MCF 10A (cell line): ENCODE measurements at regions not wholly inside any gene's neighbourhood (a gene's known extent, or its start where the extent isn't known, plus 50 kb on each side); places are given as distances from the start of the nearest gene placed in this dataset.

Experiments
- BruUV-seq: library from RNA; stranded (reverse); fragments of 400-500 nt; replicated peaks from 2 replicates; lab custom pipeline; 2021; lab: Mats Ljungman, UMichigan
- CTCF ChIA-PET: fragments of 300-600 bp; sonication (Branson Sonifier 250); formaldehyde crosslinking; extraction: SDS; loops from one replicate; lab custom pipeline; 2021; ENCODE audit warnings: antibody characterized with exemption, inconsistent platforms; lab: Yijun Ruan, JAX
- POLR2A ChIA-PET: fragments of 300-600, 350-650 bp; sonication (Branson Sonifier 250); formaldehyde crosslinking; extraction: SDS; loops from one replicate; lab custom pipeline; 2020; ENCODE audit warnings: antibody characterized with exemption, inconsistent platforms; lab: Yijun Ruan, JAX
- DNase-seq: peaks from one replicate; pipeline ENCODE4 v3.0.0-alpha.2; 2018; ENCODE audit not compliant: unreplicated experiment
- H3K27ac Mint-ChIP-seq: one replicate; pipeline ENCODE4 v1.8.0; 2022; ENCODE audit warnings: mild to moderate bottlenecking, low read depth, mixed read lengths; ENCODE audit not compliant: unreplicated experiment
- H3K27me3 Mint-ChIP-seq: one replicate; pipeline ENCODE4 v1.8.0; 2022; ENCODE audit warnings: mixed read lengths; ENCODE audit not compliant: insufficient read depth, unreplicated experiment
- H3K36me3 Mint-ChIP-seq: one replicate; pipeline ENCODE4 v1.8.0; 2022; ENCODE audit warnings: mild to moderate bottlenecking, moderate library complexity, mixed read lengths; ENCODE audit not compliant: insufficient read depth, unreplicated experiment
- H3K4me1 Mint-ChIP-seq: one replicate; pipeline ENCODE4 v1.8.0; 2022; ENCODE audit warnings: mixed read lengths; ENCODE audit not compliant: insufficient read depth, unreplicated experiment
- H3K4me3 Mint-ChIP-seq: one replicate; pipeline ENCODE4 v1.8.0; 2022; ENCODE audit warnings: mild to moderate bottlenecking, moderate library complexity, mixed read lengths; ENCODE audit not compliant: unreplicated experiment
- H3K9me3 Mint-ChIP-seq: one replicate; pipeline ENCODE4 v1.8.0; 2022; ENCODE audit warnings: mixed read lengths; ENCODE audit not compliant: unreplicated experiment
- CTCF ChIP-seq: fragments of 200-600 bp; IDR thresholded peaks from one replicate; pipeline ENCODE4 v1.8.0; 2022; ENCODE audit warnings: antibody characterized with exemption, mild to moderate bottlenecking; ENCODE audit not compliant: unreplicated experiment
- intact Hi-C: fragments of 100-400 bp; cut with micrococcal nuclease; formaldehyde crosslinking; loops from 2 replicates; pipeline ENCODE4 v1.14.1; 2022

DNA sequence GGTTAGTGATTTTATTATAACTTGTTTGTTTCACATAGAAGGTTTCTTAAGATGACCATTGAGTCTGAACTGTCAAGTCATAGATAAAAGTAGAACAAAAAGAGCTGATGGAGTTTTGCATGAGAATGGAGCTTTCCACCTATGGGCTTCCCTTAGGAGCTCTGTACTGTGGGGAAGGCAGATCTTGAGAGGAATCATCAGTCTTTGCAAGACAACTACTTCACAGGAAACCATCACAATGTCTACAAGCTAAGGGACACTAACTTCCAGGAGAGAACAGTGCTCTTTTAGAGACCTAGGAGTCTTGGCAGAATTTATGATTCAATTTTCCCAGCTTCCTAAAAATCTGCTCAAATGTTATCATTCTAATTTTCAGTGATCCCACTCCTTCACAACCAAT lies 78.2 kb downstream of the FBXO5 start:
- no peak for DNase-seq
- no peaks in the 10 kb centered on the region for H3K9me3 Mint-ChIP-seq
- BruUV-seq, result no TSS peak
- no peak overlapping the region for H3K27ac Mint-ChIP-seq
- intact Hi-C loops, result no loop called here
- ChIA-PET CTCF (no interaction called here), POLR2A (interaction anchor here (1.3 to 1.4 kb wide), 2 partner anchors 9 to 12 kb away, joined by 3 to 6 read pairs; no protein-coding TSS in a partner anchor)
- H3K4me3 Mint-ChIP-seq, result no peak overlapping the region
- no peaks in the 10 kb centered on the region for H3K36me3 Mint-ChIP-seq
- no peak for TF ChIP-seq CTCF
- no peaks in the 10 kb centered on the region for H3K4me1 Mint-ChIP-seq
- peaks cover 94% of the 10 kb centered on the region for H3K27me3 Mint-ChIP-seq

DNA sequence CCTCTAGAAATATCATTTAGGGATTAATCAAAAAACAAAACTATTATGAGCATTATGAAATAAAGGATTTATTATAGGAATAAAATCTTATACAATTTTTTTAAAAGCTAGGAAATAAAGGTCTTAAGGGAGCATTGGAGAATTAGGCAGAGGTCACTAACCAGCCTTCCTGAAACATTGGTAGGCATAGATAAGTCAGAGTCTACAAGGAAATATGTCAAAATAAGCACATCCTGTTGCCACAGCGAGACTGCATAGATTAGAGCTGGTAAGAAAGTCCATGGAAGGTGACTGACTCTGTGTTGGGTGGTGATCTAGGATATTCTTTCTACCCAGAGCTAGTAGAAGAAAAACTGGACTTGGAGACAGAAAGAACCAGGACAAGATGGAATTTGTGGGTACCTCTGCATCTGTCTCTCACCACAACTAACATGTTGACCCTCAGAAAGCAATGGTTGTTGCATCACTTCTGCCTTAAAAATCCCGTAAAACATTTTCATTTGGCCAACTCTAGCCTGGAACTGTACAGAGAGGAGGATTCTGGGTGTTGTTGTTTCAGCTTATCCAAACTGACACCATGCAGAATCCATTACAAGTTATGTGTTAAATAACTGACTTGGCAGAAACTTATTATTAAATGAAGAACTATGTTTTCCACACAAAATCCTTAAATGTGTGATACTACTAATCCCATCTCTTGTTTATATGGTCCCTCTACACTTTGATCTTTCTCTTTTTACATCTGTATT lies 77.1 kb downstream of the FBXO5 start:
- intact Hi-C loops, result no loop called here
- no TSS peak for BruUV-seq

GRCh38 chr6:152909241-152909640 lies 73.6 kb downstream of the FBXO5 start:
- no peak for DNase-seq
- POLR2A ChIA-PET, result no interaction called here
- Mint-ChIP-seq H3K4me1 (no peaks in the 10 kb centered on the region), H3K27me3 (peaks cover 94% of the 10 kb centered on the region), H3K36me3 (no peaks in the 10 kb centered on the region), H3K4me3 (no peak overlapping the region), H3K9me3 (peaks cover 11% of the 10 kb centered on the region), H3K27ac (no peak overlapping the region)
- BruUV-seq, result no TSS peak
- CTCF ChIA-PET, result interaction anchor here (3.8 kb wide), 1 partner anchor 11 kb away, joined by 15 read pairs; no protein-coding TSS in a partner anchor
- no peak for TF ChIP-seq CTCF
- intact Hi-C loops, result no loop called here

More for the DNA sequence above, 77.1 kb downstream of the FBXO5 start:
- ChIA-PET POLR2A (interaction anchor here (1.4 kb wide), 1 partner anchor 13 kb away, joined by 6 read pairs; no protein-coding TSS in a partner anchor), CTCF (interaction anchor here (0.6 kb wide), 1 partner anchor 41 kb away, joined by 4 read pairs; no protein-coding TSS in a partner anchor)
- Mint-ChIP-seq H3K27ac (no peak overlapping the region), H3K4me1 (no peaks in the 10 kb centered on the region), H3K4me3 (no peak overlapping the region), H3K27me3 (peaks cover 94% of the 10 kb centered on the region), H3K9me3 (no peaks in the 10 kb centered on the region), H3K36me3 (no peaks in the 10 kb centered on the region)
- no peak for TF ChIP-seq CTCF
- no peak for DNase-seq

GRCh38 chr6:152916035-152916434 lies 66.8 kb downstream of the FBXO5 start:
- no peaks in the 10 kb centered on the region for H3K36me3 Mint-ChIP-seq
- no peak for TF ChIP-seq CTCF
- DNase-seq, result no peak
- H3K4me1 Mint-ChIP-seq, result no peaks in the 10 kb centered on the region
- H3K27ac Mint-ChIP-seq, result no peak overlapping the region
- ChIA-PET POLR2A (no interaction called here), CTCF (interaction anchor here (0.6 to 0.7 kb wide), 2 partner anchors 170 to 202 kb away, joined by 3 read pairs; no protein-coding TSS in a partner anchor)
- H3K9me3 Mint-ChIP-seq, result peaks cover 11% of the 10 kb centered on the region
- BruUV-seq, result no TSS peak
- no peak overlapping the region for H3K4me3 Mint-ChIP-seq
- intact Hi-C loops, result no loop called here
- H3K27me3 Mint-ChIP-seq, result peaks cover 81% of the 10 kb centered on the region
